ENCODE measurements at regions not wholly inside any gene's neighbourhood (a gene's known extent, or its start where the extent isn't known, plus 50 kb on each side); places are given as distances from the start of the nearest gene placed in this dataset.
A peak's percentile ranks its signal among the peaks of the same experiment; 100 is the strongest.

DNA sequence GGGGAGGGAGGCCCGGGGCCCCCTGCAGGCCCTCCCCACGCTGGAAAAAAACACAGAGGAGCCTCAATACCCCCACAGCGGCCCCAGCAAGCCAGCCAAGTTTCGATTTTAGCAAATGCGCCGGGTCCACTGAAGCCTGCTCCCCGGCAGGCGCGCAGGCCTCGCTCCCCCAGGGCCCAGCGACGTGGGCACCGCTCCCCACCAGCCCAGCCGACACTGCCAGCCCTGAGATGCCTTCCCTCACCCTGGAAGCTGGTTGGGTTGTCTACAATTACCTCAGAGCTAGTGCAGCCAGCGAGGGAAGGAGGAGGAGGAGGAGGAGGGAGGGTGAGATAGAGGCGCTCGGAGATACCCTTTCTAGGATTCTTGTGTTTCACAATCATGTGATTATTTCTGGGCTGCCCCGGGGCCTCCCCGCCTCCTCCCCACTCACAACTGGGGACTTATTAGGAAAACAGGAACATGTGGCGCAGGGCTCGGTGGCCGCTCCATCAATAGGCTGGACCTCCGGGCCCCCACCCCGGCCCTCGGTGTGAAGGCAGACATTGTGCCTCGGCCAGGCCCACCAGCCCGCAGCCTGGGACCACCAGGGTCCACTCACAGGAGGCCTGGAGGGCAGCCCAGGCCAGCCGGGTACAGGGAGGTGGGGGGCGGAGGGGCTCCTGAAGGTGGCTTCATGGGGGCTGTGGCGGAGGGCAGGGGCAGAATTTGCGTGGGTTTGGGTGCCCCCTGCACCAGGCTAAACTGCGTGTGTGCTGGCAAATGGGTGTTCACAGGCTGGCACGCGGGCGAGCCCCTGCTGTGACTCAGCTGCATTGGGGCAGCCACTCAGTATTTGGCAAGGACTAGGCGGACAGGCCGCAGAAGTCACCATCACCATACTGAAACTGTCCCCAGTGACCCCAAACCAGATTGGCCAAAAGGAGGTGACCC, 109.9 kb downstream of the NCOR2 start:
- DNase-seq = peak; percentile 59

DNA sequence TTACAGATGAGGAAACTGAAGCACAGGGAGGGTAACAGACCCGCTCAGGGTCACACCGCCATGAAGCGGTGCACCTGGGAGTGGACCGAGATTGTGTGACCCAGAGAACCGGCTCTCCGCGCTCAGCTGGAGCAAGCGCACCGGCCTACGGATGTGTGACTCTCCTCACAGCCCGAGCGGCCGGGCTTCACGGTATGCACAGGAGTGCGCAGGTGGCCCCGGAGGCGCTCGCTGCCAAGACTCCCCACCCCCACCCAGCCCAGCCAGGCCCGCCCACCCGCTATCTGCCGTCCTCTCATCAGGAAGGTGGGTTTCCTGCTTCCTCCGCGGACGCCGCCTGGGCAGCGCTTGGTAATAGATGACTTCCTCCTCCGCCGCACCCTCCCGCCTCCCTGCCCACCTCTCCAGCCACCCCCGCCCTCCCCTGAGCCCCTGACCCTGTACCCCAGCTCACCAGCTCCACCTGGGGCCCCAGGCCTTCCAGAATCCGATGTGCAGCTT, 110.7 kb downstream of the NCOR2 start:
- DNase-seq = peak; percentile 26

DNA sequence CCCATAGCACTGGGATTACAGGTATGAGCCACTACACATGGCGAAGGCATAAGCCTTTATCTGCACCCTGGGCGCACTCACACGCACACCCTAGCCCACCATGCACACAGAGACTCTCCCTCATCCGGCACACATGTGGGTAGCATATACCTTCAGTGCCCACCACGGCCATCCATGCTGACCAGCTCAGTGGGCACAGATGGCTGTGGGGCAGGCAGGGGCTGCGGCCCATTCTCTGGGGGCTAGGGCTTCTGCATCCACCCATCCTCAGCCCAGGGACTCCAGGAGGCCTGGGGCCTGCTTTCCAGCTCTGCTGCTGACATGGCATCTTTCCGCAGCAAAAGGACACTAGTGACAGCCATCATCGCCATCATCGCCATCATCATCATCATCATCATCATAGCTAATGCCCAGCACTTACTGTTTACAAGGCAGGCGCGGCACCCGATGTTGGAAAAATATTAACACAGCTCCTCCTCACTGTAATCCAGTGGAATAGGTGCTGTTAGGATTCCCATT, 111.2 kb downstream of the NCOR2 start:
- no peak for DNase-seq

DNA sequence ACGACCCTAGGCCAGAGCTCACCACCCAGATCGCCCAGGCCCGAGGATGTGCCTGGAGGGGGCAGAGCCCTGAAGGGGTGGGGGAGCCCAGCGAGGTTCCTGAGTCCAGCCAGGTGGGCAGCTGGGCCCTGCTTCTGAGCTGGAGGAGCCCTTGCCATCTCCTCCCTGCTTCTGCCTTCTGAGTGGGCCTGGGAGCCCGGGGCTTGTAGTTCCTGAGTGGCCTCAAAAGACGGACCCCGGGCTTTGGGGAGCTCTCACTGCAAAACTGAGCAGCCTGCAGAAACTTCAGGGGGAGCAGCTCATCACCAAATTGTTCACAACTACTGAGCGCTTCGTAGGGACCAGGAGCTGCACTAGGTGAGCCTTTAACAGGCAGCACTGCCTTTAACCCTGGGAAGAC, 112.1 kb downstream of the NCOR2 start:
- no peak for DNase-seq

DNA sequence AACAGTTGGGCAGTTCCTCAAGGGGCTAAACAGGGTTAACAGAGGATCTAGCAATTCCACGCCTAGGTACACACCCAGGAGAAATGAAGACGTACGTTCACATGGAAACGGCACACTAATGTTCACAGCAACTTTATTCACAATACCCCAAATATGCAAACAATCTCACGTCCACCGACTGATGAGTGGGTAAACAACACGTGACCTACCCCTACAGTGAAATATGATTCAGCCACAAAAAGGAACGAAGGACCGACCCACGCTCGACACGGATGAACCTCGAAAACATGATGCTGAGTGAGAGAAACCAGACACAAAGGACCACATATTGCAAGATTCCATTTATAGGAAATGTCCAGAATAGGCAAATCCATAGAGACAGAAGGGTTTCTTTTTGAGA, 112.7 kb downstream of the NCOR2 start:
- DNase-seq = no peak

DNA sequence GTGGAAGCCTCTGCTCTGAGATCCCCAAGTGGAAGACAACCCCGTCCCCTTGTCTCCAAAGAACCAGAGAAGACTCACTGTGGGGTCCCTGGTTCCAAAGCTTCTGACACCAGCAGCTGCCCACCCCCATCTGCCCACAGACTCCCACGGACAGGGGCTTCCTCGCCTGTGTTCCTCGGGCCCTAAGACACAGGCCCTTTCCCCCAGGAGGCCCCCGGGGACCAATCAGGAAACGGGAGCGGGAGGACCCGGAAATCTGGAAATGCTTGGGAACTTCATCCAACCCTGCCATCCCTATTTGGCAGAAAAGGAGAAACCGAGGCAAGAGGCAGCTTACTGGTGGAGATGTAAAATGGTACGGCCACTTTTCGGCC, 113.1 kb downstream of the NCOR2 start:
- DNase-seq = no peak

DNA sequence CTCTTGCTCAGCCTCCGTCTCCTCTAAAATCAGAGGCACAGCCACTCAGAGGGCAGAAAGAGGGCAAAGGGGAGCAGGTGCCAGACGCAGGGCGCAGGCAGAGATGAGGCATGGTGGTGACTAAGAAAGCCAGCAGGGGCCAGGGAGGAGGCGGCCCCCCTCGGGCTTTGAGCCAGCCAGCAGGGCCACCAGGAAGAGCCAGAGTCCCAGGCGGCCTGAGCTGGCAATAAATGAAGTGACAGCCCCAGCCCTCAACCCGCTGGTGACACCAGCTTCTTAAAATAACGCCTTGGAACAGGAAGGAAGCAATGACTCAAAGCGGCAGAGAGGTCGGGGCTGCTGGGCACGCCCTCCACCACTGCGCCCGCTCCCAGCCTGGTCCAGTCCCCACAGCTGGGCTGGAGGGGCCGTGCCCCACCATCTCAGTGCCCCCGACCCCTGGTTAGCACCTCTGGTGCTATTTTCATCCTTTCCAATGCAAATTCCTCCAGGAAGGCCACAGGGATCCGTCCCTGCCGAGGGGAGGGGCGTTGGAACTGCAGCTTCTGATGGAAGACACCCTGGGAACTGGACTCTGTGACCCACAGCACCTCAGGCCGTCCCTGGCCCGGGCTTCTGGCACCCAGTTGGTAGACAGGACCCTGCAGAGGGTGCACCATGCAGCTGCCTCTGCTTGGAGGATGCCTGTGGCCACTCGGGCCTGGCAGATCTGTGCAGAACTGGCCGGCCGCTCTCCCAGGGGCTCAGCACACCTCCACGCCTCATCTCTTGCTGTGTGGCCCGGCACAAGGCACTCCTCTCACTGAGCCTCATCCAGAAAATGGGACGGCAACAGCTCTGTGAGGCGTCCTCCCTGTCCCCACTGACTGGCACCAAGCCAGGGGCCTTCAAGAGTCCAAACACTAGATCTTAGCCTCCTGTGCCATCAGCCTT, 113.7 kb downstream of the NCOR2 start:
- DNase-seq = peak; percentile 78

DNA sequence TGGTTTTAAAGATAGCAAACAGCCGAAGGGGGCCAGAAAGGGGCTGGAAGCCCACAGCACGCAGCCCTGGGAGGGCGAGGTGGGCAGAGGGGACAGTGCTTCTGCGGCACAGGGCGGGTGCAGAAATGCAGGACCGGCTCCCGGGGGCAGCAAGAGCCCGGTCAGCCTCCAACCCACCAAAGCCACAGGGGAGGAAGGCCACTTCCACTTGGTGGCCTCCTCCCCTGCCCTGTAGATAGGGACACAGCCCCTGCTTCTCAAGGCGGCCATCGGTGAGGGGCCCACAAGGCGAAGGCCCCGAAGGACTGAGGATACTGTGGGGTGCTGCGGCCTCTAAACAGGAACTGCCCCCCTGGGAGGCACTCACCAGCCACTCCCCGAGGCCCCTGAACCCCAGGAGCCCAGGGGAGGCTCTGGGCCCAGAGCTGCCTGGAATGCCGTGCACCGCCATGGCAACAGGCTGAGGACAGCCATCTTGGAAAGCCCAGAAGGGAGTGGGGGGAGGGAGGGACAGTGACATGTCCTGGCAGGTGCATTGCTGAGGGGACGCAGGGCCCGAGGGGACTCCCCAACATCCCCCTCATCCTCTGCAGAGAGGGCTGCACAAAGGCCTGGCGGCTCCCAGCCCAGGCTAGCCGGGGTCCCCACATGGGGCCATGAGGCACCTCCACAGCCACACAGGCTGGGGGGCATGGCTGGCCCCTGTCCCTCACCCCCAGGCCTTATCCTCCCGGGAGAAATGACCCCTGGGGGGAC, 114.7 kb downstream of the NCOR2 start:
- DNase-seq = no peak

DNA sequence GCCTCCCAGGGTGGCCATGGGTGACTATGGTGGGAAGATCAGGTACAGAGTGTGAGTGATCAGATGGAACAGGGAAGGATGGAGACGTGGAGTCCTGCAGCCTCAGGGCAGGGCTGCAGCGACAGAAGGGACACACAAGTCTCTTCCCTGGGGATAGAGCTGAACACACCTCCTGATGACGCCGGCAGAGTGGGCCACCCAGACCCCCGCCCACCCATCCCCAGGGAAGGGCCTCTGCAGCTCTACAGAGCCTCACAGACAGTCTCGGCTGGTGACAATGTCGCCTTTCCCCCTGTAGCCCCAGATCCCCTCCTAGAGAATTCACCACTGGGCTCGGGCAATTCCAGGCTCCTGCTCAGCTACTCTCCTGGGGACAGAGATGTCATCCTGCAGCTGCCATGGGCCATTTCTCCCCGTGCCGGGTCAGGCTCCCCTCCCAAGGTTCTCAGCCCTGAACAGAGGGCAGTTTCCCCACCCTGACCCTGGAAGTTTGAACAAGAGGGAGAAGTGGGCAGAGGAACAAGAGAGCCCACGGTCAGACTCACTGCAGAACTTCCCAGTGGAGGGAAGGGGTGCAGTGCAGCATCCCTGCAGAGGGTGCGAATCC, 115.7 kb downstream of the NCOR2 start:
- no peak for DNase-seq

DNA sequence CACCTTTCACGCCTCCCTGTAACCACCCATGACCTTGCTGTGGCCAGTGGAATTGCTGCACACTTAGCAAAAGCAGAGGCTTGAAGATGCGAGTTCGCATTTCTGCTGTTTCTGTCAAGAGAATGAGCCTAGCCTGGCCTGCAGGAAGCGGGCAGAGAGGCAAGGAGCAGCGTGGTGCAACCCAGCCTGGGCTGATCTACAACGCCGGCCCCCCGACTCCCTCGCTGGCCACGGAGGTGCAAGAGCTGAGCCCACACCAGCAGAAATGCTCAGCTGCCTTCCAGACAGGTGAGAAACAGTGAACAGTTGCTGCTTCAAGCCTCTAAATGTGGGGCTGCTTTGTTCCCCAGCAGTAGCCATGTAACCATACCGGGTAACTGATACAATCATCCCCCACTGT, 116.4 kb downstream of the NCOR2 start:
- no peak for DNase-seq

DNA sequence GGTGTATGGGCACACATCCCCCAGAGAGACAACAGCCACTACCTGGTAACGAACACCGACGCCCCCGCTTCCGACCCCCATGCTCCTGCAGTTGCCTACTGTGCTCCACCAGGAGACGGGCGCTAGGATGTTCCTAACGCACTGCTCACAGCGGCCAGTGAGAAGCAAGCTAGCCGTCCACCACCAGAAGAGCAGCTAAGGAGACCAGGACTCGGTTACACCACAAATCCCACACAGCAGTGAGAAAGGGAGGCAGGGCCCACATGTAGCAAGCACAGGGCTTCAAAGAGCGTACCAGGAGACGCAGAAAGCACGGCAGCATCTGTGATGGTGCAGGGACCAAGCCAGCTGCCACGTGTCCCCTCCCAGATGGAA, 117.0 kb downstream of the NCOR2 start:
- DNase-seq = no peak

DNA sequence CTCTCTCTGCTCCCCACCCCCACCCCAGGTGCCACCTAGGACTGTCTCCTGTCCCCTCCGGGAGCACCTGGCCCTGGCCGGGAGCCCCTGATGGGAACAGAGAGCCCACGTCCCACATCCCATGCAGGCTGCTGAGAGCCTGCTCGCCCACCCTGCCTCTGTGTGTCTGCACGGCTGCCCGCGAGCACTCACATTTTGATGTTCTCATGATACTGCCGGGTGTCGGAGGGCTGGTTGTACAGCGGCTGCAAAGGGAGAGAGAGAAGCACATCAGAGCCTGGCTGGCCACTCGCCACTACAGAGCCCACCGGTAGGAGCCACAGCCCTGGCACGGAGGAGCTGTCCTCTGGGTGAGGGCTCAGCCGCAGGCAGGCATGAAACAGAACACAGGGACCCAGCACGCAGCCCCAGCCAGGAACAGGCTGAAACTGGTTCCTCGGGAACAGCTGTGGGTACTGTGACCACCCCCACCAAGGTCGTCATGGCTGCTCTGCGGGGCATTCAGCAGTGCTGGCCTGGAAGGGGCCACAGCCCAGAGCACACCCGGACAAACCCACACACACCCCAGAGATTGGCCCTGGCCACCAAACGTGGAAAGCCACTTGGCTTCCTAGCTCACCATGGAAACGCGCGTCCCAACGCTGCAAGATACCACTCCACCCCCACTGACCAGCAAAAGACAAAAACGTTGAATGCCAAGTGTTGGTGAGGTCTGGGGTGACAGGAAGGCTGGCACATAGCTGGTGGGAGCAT, 117.6 kb downstream of the NCOR2 start:
- no peak for DNase-seq

DNA sequence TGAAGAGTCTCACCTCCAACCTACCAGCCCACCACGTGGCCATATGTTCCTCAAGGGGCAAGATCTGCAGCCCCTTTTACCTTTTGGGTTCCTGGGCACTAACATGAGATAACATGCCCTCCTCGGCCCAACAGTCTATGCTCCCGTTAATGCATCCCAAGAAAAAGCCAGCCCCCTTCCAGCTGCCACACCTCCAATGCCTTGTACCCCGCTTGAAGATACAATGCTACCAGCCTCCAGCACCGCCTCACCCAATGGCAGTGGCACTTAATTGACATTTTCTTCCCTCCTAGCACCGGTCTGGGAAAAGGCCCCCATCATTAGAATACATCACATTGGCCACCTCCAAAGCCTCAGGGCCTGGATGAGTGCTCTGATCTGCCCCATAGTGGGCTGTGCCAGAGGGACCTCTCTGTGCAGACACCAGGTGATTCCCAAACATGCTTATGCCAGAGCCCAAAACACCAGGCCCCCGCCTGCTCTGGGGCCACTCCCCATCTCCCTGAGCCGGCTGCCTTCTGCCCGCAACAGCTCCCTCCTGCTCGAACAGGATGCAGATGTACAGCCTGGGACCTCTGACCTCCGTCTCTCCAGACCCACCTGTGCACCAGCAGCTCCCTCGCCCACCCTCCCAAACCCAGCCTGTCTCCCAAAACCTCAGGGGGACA, 118.3 kb downstream of the NCOR2 start:
- DNase-seq = no peak

DNA sequence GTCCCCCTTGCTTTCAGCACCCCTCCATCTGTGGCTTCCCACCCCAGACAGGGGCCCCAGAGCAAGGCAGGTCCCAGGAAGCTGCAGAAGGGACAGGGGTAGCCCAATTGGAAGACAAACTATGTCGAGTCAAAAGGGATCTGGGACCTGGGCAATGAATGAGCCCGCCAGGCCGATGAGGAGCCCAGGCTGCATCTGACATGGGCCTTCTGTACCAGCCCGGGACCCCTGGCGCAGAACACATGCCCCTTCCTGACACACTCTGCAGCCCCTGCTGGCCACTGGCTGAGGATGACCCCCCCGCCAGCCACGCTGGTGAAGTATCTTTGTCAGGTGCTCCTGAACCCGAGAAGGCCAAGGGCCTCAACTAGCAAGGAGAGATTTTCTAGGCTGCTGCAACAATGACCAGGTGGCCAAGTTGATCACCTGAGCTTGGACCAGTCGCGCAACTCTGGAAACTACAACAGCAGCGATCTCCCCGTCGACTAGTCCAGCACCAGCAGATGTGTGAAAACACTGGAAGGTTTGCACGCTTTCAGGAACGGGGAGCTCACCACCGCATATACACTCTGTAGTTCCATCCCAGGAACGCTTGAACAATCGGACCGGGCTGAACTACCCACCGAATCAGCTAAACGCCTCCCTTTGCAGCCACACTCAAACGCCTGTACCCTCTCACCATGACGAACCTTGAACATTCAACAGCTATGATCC, 119.0 kb downstream of the NCOR2 start:
- no peak for DNase-seq

DNA sequence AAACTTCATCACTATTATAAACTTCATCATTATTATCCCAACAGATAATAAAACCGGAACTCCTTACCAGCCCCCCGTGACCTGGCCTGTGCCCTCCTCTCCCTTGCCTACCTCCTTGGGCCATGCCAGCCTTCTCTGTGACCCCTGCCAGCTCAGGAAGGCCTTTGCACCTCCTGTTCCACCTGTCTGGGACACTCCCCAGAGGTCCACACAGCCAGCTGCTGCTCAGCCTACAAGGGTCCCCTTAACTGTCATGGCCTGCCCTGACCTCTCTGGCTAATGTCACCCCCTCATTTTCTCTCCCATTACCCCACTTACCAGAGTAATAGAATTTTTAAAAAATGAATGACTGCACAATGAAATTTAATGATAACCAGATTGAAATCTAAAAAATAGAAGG, 121.0 kb downstream of the NCOR2 start:
- no peak for DNase-seq

DNA sequence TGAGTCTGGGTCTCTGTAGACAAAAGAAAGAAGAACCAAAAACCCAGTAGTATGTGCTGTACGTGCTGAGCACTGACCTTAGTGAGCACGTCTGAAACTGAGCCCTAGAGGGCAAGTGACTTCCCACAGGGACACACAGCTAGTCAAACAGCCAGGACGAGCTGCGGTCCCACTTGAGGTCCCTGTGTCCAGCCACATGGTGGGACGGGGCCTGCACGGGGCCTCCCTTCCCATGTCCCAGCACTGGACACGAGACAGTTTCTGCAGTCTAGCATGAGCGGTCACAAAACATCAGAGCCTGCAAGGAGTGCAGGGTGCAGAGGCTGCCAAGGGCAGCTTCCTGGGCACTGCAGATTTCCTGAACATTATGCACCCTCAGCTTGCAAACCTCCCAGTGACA, 121.6 kb downstream of the NCOR2 start:
- no peak for DNase-seq

DNA sequence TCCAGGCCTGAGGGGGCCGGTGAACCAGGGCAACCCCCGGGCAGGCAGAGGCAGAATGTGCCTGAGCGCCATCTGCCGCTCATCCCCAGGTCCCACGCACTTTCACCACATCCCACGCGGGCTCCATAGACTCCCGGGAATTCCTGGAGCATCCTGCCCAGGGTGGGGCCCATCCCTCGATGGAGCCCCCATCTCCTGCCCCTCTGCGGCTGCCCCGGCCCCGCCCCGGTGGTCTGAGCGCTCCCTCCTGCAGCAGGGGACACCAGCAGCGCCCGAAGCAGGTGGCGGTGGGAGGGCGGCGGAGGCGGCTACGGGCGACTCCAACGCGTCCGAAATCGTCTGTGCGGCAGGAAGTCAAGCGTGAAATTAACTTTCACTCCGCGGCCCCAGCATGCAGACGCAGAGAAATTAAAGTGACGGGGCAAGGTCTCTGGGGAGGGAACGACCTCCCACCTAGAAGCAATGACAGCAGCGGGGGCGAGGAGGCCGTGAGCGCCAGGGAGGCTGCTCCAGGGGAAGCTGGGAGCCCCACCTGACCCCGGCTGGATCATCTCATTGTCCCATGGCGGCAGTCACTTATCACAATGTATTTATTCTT, 122.2 kb downstream of the NCOR2 start:
- no peak for DNase-seq

DNA sequence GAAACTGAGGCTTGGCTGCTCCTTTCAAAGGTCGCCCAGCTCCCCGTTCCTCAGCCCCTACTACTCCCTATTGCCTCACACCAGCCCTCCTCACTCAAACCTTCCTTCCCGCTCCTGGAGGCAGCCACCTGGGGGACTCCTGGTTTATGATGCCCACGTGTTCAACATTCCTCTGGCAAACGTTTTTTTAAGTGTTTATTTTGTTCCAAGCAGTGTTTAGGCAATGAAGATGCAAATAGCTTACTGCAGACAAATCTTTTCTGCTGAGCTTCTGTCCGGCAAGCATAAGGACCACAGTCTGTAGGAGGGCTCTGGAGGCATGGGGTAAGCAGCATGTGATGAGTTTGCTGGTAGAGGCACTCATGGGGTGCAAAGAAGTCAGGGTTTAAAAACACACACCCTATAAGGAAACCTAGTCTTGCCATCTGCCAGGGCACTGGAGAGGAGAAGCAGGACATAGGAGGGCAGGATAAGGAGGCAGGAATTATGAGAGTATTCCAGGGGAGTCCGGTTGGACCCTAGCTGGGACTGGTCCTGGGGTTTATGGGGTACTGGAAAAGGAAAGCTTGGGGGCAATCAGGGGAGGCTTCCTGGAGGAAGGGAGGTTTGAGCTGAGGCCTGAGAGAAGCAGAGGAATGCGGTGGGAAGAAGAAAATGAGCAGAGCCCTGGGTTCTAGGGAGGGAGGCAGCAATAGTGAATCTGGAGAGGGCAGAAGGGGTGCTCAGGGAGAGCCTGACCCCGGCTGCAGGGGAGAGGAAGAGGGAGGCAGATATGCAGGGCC, 123.3 kb downstream of the NCOR2 start:
- no peak for DNase-seq
